ENCODE measurements at regions not wholly inside any gene's neighbourhood (a gene's known extent, or its start where the extent isn't known, plus 50 kb on each side); places are given as distances from the start of the nearest gene placed in this dataset.

DNA sequence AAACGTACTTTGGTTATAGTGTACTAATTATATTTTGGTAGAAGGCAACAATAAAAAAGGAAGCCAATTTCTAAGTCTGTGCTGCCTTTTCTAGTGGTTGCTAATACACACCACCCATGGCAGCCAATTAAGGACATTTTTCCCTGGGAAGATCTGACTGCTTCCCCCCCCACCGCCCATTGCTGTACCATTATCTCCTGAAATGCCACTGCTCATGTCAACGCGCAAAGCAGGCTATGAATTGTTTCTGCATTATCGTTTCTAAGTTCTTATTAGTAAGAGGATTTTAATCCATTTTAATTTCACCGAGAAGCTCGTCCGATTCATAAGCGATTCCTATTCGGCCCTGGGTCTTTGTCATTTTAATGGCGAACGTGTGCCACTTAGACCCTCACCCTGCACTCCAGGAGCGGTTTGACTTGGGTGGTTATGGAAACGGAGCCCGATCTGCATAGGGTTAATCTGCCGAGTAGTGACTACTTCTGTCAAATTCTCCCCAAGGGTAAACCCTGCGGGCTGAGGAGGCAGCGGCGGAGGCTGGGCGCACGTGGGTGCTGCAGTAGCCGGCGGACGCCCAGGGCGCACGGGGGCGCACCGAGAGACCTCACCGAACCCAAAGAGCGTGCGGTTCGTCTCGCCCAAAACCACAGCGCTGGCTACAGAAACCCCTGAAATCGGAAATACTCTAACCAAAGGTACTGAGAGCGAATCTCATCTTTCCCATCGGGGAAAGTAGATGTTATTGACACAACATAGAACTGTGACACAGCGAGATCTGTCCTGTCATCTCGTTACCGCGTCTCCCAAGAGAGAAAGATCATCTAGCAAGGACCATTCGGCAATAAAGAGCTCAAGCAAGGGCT, 55.8 kb upstream of the SHC3 start:
- peak; percentile 2 for DNase-seq

DNA sequence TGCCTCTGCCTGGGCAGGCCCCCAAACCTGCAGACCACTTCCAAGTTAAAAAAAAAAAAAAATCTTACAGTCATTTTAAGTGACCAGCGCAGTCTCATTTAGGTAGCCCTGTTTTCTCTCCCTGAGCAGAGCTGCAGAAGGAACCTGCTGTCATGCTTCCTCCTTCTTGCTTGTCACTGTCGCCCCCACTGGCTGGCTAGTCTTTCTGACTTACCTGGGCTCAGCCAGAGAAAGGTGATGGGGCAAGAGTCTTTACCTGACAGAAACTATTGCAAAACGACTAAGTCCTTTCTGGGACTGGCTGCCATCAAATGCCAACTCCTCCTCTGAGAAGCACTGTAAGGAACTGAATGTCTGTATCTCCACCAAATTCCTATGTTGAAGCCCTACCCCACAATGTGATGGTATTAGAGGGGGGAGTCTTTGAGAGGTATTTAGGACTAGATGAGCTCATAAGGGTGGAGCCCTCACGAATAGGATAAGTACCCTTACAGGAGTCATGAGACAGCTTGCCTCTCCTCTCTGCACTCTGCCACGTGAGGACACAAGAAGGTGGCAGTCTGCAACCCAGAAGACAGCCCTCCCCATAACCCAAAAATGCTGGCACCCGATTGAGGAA, 58.4 kb upstream of the SHC3 start:
- no peak for DNase-seq

DNA sequence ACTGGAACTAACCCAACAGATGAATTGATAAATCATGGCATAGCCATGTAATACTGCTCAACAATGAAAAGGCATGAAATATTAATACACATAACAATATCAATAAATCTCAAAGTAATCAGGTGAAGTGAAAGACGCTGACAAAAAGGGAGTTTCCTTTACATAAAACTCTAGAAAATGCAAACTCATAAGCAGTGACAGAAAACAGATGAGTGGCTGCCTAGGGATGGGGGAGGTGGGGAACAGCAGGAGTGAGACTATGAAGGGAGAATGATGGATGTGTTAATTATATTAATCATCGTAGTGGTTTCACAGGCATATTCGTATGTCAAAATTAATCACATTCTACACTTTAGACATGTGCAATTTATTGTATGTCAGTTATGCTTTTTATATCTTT, 59.8 kb upstream of the SHC3 start:
- no peak for DNase-seq

DNA sequence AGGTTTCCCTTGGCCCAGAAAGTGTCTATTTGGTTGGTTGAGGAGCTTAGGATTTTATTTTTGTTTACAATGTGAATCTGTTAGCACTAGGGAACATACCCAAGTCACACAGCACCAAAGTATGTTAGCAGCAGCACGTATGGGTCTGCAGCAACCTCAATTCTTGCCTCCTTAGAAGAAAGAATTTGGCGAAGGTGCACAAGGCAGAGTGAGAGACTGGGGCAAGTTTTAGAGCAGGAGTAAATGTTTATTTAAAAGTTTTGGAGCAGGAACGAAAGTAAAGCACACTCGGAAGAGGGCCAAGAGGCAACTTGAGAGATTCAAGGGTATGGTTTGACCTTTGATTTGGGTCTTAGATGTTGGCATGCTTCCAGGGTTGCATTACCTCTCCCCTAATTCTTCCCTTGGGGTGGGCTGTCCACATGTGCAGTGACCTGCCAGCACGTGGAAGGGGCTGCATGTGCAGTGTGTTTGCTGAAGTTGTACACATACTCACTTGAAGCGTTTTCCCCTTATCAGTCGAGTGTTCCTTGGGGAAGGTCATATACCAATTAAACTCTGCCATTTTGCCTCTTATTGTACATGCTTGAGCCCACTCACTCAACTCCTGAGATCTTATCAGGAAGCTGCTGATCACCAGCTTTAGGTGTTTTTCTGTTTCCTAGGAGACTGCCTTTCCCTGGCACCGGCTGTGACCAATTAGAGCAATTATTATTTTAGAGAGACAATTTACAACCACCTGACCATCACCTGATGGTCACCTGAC, 64.9 kb upstream of the SHC3 start:
- DNase-seq: no peak

DNA sequence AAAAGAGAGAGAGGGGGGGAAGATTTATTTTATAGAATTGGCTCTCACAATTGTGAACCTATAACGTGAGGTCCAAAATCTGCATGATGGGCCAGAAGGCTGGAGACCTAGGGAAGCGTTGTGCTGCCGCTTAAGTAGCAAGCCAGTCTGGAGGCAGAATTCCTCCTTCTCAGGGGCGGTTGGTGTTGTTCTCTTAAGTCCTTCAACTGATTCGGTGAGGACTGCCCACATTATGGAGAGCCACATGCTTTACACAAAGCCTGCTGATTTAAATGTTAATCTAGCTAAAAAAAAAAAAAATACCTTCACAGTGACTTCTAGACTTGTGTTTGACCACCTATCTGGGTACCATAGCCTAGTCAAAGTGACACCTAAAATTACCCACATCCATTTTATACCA, 64.2 kb upstream of the CKS2 start:
- DNase-seq: no peak

DNA sequence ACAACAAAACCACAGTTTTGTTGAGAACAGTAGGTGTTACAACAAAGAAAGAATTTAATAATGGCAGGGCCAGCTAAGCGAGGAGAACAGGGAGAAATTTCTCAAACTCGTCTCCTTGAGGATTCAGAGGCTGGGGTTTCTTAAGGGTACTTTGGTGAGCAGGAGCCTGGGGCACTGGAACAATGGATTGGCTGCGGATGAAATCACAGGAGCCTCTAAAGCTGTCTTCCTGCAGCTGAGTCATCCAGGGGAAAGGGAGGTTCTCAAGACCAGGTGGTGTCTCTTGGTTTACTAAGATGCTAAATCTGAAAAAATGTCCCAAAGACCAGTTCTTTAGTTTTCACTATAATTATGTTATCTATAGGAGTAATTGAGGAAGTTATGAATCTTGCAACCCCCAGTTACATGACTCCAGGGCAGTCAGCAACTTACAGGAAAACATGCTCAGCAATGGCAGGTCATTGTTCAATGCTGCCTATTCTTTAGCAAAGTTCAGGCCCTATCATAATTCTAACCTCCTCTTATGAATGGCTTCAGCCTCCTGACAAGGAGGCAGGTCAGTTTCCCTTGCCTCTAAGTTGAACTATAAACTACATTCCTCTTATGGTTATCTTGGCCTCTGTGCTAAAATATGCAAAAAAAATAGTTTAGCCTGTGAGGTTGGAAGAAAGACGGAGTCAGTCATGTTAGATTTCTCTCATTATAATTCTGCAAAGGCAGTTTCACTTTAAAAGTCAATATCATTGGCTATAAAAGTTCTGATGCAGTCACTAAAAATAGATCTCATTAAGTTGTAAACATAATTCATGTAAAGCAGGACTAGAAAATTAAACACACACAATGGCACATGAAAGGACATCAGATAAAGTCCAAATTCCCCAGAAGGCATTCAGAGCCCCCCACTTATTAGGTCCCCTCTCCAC, 63.3 kb upstream of the CKS2 start:
- DNase-seq: no peak

DNA sequence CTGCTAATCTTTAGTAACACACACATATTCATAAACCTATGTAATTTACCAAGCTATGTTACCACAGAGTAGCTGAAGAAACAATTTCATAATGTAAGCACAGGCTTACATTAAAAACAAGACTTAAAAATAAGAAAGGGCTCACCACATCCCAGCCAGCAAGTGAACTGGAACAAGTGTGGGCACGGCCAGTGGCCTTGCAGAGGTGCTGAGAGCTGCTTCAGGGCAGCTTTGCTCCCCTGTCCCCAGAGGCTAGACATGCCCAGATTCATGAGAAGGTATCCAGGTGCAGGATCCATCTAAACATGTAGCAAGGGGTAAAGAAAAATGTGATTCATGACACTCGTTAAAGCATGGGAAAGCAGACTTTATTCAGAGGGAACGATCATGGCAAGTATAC, 62.0 kb upstream of the CKS2 start:
- no peak for DNase-seq

DNA sequence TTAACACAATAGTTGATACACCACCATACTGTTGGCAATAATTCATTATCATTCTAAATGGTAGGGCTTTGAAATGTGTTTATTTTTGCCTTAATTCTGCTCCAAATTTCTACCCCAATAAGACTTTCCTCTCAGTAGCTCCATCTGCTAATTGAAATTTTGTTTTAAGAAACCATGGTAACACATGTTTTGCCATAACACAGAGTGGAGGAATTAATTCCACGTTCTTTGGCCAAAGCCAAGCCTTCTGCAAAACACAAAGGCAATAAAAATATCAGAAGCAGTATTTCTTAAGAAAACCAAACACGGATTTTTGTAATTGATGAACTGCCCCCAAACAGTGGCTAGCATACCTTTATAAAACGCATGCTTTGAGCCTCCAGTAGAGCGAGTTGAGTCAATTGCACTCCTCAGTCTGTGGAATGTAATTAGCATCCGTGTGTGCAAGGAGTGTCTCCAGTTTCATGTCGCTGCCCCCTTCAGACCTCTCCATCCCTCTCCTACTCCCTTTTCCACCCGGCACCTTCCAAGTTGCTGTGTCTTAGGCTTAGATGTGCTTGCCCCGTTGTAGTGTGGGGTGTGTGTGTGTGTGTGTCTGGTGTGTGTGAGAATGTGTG, 58.2 kb upstream of the CKS2 start:
- no peak for DNase-seq

DNA sequence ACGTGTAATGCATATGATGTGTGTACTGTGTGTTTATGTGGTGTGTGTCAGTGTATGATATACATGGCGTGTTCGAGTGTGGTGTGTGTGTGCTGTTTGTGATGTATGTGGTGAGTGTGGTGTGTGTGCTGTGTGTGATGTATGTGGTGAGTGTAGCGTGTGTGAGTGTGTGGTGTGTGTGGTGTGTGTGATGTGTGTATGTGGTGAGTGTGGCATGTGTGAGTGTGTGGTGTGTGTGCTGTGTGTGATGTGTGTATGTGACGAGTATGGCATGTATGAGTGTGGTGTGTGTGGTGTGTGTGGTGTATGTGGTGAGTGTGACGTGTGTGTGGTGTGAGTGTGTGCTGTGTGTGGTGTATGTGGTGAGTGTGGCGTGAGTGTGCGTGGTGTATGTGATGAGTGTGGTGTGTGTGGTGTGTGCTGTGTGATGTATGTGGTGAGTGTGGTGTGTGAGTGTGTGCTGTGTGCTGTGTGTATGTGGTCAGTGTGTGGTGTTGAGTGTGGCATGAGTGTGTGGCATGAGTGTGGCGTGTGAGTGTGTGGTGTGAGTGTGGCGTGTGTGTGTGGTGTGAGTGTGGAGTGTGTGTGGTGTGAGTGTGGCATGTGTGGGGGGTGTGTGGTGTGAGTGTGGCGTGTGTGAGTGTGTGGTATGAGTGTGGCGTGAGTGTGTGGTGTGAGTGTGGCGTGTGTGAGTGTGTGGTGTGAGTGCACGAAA, 56.8 kb upstream of the CKS2 start:
- no peak for DNase-seq

DNA sequence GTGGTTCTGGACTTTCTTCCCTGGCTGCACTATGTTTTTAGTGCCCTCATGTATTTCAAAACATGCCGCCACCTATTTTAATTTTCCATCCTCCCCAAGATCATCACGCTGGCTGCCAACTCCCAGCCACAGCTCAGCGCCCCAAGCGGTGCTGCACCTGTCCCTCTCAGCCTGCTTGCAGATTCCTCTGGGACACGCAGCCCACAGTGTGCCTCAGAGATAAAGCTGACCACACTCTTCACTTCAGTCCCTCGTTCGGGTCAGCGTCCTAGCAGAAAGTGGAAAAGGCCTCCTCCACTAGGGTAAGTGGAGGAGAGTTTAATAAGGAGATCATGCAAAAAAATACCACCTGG, 56.2 kb upstream of the CKS2 start:
- DNase-seq: no peak

DNA sequence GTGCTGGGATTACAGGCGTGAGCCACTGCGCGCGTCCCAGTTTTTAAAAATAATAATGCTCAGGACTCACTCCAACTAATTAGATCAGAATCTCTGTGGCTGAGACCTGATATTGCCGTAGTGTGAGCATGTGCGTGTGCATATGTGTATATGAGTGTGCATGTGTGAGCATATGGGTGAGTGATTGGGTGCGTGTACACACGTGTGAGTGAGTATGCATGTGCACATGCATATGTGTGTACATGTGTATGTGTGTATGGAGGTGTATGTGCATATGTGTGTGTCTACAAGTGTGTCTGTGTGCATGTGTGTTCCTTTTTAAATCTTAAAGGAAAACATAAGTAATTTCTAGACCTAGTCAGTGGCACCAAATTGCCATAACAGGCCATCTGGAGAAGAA, 54.8 kb upstream of the CKS2 start:
- DNase-seq: no peak

DNA sequence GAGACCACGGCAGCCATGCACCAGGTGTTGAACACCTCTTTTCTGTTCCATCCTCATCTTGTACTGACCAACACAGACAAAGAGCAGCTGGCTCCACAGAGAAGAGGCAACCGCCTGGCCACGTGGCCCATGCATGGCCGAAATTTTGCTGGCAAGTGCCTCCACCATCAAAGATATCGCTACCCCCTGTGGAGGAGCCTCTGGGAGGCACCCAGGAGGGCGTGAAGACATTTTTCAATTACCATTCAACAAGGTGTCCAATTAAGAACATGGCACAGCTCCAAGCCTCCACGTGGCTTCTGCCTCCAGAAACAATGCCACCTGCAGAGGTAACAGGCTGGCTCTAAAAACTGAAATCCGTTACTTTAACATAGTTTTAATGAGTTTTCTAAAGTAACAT, 54.4 kb upstream of the CKS2 start:
- DNase-seq: no peak

DNA sequence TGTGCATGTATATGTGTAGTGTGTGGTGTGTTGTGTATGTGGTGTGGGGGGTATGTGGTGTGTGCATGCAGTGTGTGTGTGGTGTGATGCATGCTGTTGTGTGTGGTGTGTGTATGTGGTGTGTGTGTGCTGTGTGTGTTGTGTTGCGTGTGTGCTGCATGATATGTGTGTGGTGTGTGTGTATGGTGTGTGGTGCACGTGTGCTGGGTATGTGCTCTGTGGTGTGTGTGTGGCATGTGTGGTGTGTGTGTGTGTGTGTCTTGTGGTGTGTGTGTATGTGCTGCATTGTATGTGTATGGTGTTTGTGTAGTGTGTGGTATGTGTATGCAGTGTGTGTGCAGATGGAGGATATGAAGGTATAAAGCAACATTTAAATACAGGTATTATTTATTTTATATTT, 50.5 kb upstream of the CKS2 start:
- no peak for DNase-seq

Data from suppressor macrophage treated with lipopolysaccharide for 4 hours (primary cell).